ENCODE measurements at regions not wholly inside any gene's neighbourhood (a gene's known extent, or its start where the extent isn't known, plus 50 kb on each side); places are given as distances from the start of the nearest gene placed in this dataset.

DNA sequence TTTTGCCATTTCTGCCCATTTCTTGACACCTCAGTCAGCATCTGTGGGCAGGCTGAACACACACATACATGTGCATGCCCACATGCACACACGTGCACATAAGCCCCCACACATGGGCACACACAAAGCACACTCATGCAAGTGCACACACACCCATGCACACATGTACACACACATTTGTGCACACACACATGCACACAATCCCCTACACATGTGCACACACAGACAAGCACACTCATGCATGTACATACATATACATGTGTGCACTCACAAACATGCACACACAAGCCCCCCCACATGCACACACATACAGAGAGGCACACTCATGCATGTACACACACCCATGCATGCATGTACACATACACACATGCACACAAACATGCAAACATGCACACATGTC is 83.5 kb upstream of the ACTRT2 start:
- Mint-ChIP-seq H3K27ac (no peak overlapping the region), H3K4me3 (no peak overlapping the region), H3K36me3 (no peaks in the 10 kb centered on the region), H3K4me1 (no peaks in the 10 kb centered on the region), H3K27me3 (no peaks in the 10 kb centered on the region), H3K9me3 (peaks cover 7% of the 10 kb centered on the region)
- ATAC-seq: no peak

DNA sequence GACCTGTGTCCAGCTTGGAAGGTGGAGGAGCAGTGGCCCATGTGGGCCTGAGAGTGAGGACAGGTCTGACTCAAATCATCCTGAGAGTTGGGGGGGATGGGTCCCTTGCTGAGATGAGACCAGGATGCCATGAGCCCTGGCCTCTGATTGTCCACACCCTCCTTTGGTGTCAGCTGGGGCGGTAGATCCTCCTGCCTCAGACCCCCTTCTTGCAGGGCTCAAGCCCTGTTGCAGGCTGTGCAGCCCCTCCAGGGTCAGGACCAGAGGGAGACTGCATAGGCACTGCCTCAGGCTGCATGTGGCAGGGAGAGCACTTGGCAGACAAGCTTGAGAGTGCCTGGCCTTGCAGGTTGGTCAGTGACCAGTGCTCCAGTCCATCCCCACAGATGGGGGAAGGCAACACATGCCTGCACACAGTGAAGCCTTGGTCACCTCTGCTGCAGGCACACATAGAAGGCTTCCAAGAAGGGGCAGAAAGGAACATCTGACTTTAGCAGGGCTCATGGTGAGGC is 82.2 kb upstream of the ACTRT2 start:
- no peaks in the 10 kb centered on the region for H3K36me3 Mint-ChIP-seq
- H3K4me1 Mint-ChIP-seq: no peaks in the 10 kb centered on the region
- H3K9me3 Mint-ChIP-seq: peaks cover 7% of the 10 kb centered on the region
- no peak overlapping the region for H3K27ac Mint-ChIP-seq
- ATAC-seq: no peak
- no peaks in the 10 kb centered on the region for H3K27me3 Mint-ChIP-seq
- H3K4me3 Mint-ChIP-seq: no peak overlapping the region

DNA sequence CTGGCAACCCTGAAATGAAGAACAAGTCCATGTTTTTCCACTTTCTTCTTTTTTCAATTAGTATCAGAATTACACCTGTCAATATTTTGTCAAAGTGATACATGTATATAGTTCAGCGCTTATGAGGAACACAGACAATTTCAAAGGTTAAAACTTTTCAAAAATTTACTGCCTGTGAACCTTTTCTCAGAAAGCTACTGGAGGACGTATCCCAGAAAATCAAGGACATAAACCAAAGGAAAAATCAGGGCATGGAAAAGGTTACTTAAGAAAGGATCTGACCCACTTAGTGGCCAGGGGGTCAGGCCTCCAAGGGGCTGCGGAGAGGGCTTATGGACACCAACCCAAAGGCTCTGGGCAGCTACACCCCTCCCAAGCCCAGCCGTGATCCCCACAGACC is 81.1 kb upstream of the ACTRT2 start:
- peaks cover 7% of the 10 kb centered on the region for H3K9me3 Mint-ChIP-seq
- no peak overlapping the region for H3K4me3 Mint-ChIP-seq
- no peak overlapping the region for H3K27ac Mint-ChIP-seq
- H3K27me3 Mint-ChIP-seq: no peaks in the 10 kb centered on the region
- no peaks in the 10 kb centered on the region for H3K36me3 Mint-ChIP-seq
- ATAC-seq: no peak
- H3K4me1 Mint-ChIP-seq: no peaks in the 10 kb centered on the region

DNA sequence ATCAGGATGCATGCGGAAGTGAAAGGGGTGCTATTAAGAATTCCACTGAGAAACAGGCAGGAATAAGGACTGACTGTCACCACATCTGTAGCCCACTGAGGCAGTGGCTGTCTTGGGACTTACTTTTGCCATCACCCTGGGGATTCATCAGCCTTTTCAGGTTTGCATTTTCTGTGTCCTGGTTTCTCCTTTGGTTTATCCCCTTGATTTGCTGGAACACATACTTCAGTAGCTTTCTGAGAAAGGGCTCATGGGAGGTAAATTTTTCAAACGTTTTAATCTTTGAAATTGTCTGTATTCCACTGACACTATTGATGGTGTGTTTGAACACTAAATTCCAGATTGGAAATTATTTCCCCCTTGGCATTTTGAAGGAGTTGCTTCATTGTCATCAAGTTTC is 80.2 kb upstream of the ACTRT2 start:
- no peaks in the 10 kb centered on the region for H3K36me3 Mint-ChIP-seq
- H3K4me3 Mint-ChIP-seq: no peak overlapping the region
- no peaks in the 10 kb centered on the region for H3K4me1 Mint-ChIP-seq
- ATAC-seq: no peak
- H3K9me3 Mint-ChIP-seq: peaks cover 7% of the 10 kb centered on the region
- no peak overlapping the region for H3K27ac Mint-ChIP-seq
- no peaks in the 10 kb centered on the region for H3K27me3 Mint-ChIP-seq

DNA sequence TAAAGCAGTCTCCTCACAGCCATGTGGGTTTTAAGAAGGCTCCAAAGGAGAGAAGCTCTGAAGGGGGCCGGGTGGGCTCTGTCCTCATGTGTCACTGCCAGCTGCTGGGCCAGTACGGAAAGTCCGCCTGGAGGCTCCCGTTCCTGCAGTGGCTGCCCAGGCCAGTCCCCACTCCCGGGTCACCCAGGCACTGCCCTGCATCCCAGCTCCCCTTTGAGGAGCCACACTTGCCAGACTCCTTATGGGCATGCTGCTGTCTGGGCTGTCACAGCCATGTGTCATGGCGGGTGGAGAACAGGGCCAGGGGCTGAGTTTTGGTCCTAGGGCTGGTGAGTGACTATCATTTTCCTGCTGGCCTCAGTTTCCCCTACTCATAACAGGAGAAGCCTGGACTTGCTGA is 79.4 kb upstream of the ACTRT2 start:
- no peak overlapping the region for H3K4me3 Mint-ChIP-seq
- no peak overlapping the region for H3K27ac Mint-ChIP-seq
- ATAC-seq: no peak
- H3K9me3 Mint-ChIP-seq: peaks cover 7% of the 10 kb centered on the region
- H3K4me1 Mint-ChIP-seq: peaks cover 2% of the 10 kb centered on the region
- H3K27me3 Mint-ChIP-seq: peaks cover 5% of the 10 kb centered on the region
- no peaks in the 10 kb centered on the region for H3K36me3 Mint-ChIP-seq

DNA sequence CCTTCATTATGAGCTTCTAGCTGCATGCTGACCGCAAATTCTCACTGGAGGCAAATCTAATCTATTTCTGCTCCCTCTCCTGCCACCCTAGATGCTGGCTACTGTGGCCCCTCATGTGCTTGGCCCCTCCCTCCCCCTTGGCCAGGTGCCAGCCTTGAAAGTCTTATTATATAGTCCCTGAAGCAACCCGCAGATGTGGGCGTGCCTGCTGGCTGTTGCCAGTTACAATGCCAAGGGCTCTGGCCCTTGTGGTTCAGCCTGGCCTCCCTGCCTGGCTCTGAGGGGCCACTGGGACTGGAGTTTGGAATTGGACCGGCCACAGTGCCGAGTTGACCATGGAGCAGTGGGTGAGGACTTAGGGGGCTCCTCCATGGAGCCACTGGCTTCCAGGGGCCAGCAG is 78.9 kb upstream of the ACTRT2 start:
- no peak overlapping the region for H3K4me3 Mint-ChIP-seq
- no peak overlapping the region for H3K27ac Mint-ChIP-seq
- no peaks in the 10 kb centered on the region for H3K36me3 Mint-ChIP-seq
- peaks cover 10% of the 10 kb centered on the region for H3K27me3 Mint-ChIP-seq
- peaks cover 6% of the 10 kb centered on the region for H3K4me1 Mint-ChIP-seq
- no peak for ATAC-seq
- H3K9me3 Mint-ChIP-seq: peaks cover 7% of the 10 kb centered on the region

DNA sequence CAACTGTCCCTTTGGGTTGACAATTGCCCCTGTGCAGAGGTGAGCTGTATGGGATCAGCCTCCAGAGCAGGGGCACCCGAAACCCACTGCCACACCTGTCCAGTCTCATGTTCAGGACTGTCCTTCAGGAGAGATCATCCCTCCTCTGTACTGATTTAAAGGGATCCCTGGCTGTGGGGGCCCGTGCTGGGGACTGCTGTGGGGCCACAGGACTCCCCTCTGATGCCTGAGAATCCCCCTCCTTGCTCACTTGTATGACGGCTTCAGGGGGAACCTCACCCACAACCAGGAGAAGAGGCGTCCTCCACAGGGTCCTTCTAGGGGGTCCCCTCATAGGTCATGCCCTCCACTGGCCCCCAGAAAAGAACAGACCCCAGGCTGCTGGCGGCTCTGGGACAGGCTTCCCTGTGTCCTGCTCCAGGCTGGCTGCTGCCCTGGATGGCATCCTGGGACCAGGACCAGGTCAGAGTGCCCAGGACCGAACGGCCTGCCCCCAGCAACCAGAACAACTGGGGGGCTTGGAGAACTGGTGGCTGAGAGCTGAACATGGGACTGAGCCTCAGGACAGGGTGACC is 77.5 kb upstream of the ACTRT2 start:
- Mint-ChIP-seq H3K4me3 (no peak overlapping the region), H3K27ac (no peak overlapping the region), H3K36me3 (no peaks in the 10 kb centered on the region), H3K4me1 (peaks cover 6% of the 10 kb centered on the region), H3K9me3 (peaks cover 3% of the 10 kb centered on the region), H3K27me3 (peaks cover 10% of the 10 kb centered on the region)
- no peak for ATAC-seq

DNA sequence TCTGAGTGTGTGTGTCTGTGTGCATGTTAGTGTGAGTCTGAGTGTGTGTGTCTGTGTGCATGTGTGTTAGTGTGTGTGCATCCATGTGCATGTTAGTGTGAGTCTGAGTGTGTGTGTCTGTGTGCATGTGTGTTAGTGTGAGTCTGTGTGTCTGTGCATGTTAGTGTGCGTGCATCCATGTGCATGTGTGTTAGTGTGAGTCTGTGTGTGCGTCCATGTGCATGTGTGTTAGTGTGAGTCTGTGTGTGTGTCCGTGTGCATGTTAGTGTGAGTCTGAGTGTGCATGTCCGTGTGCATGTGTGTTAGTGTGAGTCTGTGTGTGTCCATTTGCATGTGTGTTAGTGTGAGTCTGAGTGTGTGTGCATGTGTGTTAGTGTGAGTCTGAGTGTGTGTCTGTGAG is 76.6 kb upstream of the ACTRT2 start:
- Mint-ChIP-seq H3K4me1 (peaks cover 6% of the 10 kb centered on the region), H3K9me3 (peaks cover 3% of the 10 kb centered on the region), H3K27me3 (peaks cover 10% of the 10 kb centered on the region), H3K27ac (no peak overlapping the region), H3K4me3 (no peak overlapping the region), H3K36me3 (no peaks in the 10 kb centered on the region)
- ATAC-seq: no peak

DNA sequence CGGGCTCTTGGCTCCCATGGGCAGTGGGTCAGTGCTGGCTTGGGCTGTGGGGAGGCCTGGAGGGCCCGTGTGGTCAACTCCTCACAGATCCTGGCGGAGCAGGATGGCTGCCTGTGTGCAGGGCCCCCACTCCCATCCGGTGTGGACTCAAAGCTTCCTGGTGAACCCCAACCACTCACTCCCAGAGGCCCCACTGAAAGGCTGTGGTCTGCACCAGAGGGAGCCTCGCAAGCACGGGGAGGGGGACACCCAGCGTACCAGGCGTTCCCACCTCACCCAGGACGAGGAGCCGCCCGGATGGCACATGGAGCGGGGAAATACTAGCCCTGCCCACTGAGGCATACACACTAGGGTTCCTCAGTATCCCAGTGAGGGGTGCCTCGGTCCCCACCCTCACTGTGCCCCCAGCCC is 75.4 kb upstream of the ACTRT2 start:
- peaks cover 15% of the 10 kb centered on the region for H3K4me1 Mint-ChIP-seq
- no peak overlapping the region for H3K27ac Mint-ChIP-seq
- no peak overlapping the region for H3K4me3 Mint-ChIP-seq
- no peak for ATAC-seq
- H3K36me3 Mint-ChIP-seq: no peaks in the 10 kb centered on the region
- peaks cover 3% of the 10 kb centered on the region for H3K9me3 Mint-ChIP-seq
- H3K27me3 Mint-ChIP-seq: peaks cover 10% of the 10 kb centered on the region

DNA sequence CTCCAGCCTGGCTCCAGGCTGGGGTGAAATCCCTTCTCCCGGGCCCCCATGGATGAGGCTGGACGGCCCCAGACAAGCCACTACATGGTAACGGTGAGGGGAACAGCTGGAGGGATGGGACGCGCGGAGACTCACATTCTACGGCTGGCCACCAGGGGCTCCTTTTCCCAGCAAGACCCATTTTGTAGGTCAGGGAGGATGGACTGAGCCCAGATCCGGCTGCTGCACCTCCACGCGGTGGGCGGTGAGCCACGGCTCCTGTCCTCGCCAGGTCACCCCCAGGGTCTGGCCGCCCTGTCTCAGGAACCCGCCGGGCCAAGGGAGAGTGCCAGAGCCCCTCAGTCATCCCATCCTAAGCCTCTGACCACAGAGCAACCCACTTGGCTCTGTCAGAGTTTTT is 75.0 kb upstream of the ACTRT2 start:
- no peak for ATAC-seq
- H3K9me3 Mint-ChIP-seq: peaks cover 3% of the 10 kb centered on the region
- no peaks in the 10 kb centered on the region for H3K36me3 Mint-ChIP-seq
- H3K27me3 Mint-ChIP-seq: peaks cover 10% of the 10 kb centered on the region
- peaks cover 20% of the 10 kb centered on the region for H3K4me1 Mint-ChIP-seq
- H3K27ac Mint-ChIP-seq: no peak overlapping the region
- H3K4me3 Mint-ChIP-seq: no peak overlapping the region

DNA sequence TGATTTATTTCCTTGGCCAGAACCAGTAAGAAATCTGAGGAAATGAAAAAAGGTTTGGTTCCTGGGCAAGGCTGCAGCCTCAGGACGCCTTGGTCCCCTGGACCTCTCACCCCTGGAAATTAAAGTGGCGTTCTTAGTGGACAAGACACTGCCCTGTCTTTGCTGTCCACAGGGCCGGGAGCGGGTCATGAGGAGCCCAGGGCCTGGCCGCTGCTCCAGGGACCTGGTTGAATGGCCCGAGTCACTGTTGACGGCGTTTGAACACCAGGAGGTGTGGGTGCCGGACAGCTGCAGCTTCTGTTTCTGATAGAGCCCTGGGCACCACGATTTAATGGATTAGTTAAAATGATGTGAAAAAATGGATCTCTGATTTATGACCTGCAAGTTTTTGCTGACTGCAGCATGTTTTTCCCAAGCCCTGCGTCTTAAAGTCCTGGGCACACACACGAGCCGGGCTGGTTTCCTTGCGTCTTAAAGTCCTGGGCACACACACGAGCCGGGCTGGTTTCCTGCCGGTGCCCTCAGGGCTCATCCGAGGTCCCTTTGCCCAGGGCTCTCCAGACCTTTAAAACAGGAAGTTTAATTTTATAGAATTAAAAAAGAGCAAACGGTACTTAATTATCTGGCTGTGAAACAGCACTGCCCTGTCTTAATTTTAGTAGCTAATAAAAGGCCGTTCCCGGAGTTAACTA is 74.1 kb upstream of the ACTRT2 start:
- ATAC-seq: no peak
- Mint-ChIP-seq H3K27me3 (peaks cover 10% of the 10 kb centered on the region), H3K27ac (no peak overlapping the region), H3K36me3 (no peaks in the 10 kb centered on the region), H3K4me1 (peaks cover 28% of the 10 kb centered on the region), H3K4me3 (no peak overlapping the region), H3K9me3 (no peaks in the 10 kb centered on the region)

DNA sequence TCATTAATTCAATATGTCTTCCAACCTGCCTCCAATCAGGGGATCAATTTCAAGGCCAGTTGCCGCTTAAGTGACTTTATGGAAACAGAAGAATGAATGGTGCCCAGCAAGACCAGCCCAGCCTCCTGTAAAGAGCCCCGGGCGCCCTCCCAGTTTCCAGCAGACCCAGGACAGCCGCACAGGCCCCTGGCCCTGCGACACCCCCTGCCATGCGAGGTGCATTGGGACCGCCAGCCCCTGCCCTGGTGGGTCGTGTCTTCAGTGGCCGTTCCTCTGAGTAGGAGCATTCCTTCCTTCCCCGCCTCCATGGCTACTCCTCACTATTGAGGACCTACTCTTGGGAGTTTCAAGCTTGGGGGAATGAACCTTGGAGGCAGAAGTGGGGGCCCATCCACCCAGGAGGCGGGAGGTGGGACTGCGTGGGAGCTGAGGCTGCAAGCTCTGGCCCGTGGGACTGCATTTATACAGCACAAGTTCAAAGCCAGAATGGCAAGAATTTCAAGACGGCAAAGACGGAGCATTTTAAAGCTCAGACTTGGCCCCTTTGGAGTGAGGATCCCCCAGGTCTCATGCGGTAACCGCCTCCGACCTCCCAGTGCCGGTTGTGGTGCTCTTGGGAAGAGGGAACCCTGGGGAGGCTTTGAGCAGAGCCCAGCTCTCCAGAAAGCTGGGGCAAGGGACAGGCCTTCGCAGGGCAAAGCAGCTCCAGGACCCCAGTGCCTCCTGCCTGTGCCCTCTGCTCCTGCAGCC is 73.1 kb upstream of the ACTRT2 start:
- H3K4me3 Mint-ChIP-seq: no peak overlapping the region
- H3K27me3 Mint-ChIP-seq: peaks cover 10% of the 10 kb centered on the region
- peaks cover 39% of the 10 kb centered on the region for H3K4me1 Mint-ChIP-seq
- peaks cover 10% of the 10 kb centered on the region for H3K9me3 Mint-ChIP-seq
- no peak for ATAC-seq
- H3K36me3 Mint-ChIP-seq: peaks cover 7% of the 10 kb centered on the region
- no peak overlapping the region for H3K27ac Mint-ChIP-seq

DNA sequence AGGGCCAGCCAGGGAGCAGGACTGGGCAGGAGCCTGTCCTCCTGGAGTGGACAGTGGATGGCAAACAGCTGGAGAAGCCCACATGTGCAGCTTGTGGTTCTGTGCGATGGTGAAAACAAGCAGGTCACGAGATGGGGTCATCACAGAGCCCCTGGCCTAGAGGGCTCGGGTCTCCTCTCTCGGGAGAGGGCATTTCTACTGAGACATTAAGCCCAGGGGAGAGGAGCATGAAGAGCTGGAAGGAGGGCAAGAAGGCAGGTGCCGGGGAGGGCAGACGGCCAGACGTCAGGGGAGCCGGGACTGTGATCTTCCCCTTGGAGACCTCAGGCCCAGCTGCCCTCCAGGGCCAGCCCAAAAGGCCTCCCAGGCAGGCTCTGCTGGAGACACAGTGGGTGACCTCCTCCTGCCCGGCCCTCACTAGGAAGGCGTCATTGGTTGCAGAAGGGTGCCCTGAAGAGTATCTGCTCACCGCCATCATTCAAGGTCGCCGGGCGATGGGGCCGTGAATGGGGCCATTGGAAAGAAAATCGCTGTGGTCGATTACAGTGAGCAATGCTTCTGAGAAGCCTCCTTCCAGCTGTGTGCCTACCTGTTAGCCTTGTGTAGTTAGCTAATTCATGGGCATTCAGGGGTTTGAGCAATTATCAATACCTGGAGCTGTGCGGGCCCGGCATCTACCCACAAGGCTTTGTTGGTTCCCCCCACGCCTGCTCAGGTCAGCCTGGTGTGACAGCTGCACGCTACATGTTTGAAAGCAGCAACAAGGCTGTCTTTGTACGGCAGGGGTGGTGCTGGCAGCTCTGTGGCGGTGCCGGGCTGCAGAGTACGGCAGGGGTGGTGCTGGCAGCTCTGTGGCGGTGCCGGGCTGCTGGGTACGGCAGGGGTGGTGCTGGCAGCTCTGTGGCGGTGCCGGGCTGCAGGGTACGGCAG is 72.3 kb upstream of the ACTRT2 start:
- Mint-ChIP-seq H3K27ac (no peak overlapping the region), H3K9me3 (peaks cover 15% of the 10 kb centered on the region), H3K27me3 (peaks cover 10% of the 10 kb centered on the region), H3K4me3 (no peak overlapping the region), H3K36me3 (peaks cover 13% of the 10 kb centered on the region), H3K4me1 (peaks cover 47% of the 10 kb centered on the region)
- ATAC-seq: no peak

DNA sequence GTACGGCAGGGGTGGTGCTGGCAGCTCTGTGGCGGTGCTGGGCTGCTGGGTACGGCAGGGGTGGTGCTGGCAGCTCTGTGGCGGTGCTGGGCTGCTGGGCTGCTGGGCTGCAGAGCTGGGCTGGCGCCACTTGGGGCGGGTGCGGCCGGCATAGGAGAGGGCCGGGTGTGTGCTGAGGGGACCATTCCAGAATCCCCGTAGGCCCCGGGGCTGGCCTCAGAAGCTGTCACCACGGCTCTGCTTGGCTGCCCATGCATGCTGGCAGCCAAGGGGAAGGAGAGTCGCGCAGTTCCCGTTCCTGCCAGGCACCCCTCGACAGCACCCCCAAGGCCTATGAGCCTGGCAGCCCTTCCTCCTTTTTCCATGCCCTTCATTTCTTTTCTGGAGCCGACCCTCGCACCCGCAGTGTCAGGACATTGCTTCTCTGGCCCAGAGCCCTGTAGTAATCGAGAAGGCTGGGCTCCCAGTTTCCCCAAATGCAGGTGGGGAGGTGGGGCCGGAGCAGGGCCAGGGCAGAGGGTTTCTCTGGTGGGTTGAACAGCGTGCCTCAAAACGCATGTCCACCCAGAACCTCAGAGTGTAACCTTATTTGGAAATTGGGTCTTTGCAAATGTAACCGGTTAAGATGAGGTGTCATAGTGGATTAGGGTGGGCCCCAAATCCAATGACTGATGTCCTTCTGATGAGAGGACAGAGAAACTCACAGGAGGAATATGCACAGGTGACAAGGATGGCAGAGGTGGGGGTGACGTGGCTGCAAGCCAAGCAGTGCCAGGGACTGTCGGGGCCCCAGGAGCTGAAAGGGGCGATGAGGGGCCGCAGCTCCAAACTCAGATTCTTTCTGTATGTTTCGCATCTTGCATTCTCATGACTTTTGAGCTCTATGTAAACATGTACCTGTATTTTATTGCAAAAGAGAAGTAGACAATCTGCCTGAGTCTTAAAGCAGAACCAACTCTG is 71.0 kb upstream of the ACTRT2 start:
- H3K36me3 Mint-ChIP-seq: peaks cover 22% of the 10 kb centered on the region
- H3K4me1 Mint-ChIP-seq: peaks cover 59% of the 10 kb centered on the region
- H3K4me3 Mint-ChIP-seq: no peak overlapping the region

More for the DNA sequence above, 71.0 kb upstream of the ACTRT2 start:
- Mint-ChIP-seq H3K27ac (peak overlapping the region; percentile 40), H3K27me3 (peaks cover 10% of the 10 kb centered on the region), H3K9me3 (peaks cover 23% of the 10 kb centered on the region)
- peak; percentile 60 for ATAC-seq

Data from stimulated activated memory B cell treated with anti-CD40 and anti-IgM and Interleukin-4, amounts not matched to agents 10 μg/mL and 1 μg/mL and 100 μg/mL, for 72 hours (primary cell).